ENCODE measurements at regions not wholly inside any gene's neighbourhood (a gene's known extent, or its start where the extent isn't known, plus 50 kb on each side); places are given as distances from the start of the nearest gene placed in this dataset.

DNA sequence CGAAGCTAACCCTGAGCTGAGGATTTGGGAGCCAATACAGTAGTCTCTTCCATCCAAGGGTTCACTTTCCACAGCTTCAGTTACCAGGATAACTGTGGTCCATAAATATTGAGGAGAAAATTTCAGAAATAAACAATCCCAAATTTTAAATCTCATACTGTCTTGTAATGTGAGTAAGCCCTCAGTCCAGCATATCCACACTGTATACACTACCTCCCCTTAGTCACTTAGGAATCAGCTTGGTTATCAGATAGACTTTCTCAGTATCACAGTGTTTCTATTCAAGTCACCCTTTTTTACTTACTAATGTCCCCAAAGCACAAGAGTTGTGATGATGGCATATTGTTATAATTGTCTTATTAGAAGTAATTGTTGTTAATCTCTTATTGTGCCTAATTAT is 102.3 kb upstream of the GNG12 start:
- no peak for DNase-seq
- no peaks in the 10 kb centered on the region for H3K27me3 ChIP-seq (ENCODE audit: low read depth)
- intact Hi-C loops (cut with DNase I): no loop called here
- no peak overlapping the region for H3K27ac ChIP-seq
- no peaks in the 10 kb centered on the region for H3K36me3 ChIP-seq
- no peak overlapping the region for H3K4me3 ChIP-seq
- no peak for ATAC-seq
- TF ChIP-seq, protein P1, sequence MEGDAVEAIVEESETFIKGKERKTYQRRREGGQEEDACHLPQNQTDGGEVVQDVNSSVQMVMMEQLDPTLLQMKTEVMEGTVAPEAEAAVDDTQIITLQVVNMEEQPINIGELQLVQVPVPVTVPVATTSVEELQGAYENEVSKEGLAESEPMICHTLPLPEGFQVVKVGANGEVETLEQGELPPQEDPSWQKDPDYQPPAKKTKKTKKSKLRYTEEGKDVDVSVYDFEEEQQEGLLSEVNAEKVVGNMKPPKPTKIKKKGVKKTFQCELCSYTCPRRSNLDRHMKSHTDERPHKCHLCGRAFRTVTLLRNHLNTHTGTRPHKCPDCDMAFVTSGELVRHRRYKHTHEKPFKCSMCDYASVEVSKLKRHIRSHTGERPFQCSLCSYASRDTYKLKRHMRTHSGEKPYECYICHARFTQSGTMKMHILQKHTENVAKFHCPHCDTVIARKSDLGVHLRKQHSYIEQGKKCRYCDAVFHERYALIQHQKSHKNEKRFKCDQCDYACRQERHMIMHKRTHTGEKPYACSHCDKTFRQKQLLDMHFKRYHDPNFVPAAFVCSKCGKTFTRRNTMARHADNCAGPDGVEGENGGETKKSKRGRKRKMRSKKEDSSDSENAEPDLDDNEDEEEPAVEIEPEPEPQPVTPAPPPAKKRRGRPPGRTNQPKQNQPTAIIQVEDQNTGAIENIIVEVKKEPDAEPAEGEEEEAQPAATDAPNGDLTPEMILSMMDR (IDR thresholded peaks at IDR 0.05): no peak
- H3K9me3 ChIP-seq: no peaks in the 10 kb centered on the region
- no peaks in the 10 kb centered on the region for H3K4me1 ChIP-seq

DNA sequence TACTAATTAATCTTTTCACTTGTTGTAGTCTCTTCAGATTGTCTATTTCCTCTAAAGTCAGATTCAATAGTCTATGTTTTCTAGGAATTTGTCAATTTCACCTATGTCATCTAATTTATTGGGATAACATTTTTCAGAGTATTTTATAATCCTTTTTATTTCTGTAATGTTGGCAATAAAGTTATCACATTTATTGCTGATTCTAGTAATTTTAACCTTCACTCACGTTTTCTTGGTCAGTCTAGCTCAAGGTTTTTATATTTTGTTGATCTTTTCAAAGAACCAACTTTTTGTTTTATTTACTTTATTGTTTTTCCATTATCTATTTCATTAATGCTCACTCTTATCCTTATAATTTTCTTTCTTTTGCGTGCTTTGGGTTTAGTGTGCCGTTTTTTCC is 97.9 kb upstream of the GNG12 start:
- TF ChIP-seq, protein P1 (IDR thresholded peaks at IDR 0.05): no peak
- no peak overlapping the region for H3K4me3 ChIP-seq
- H3K9me3 ChIP-seq: no peaks in the 10 kb centered on the region
- H3K27ac ChIP-seq: no peak overlapping the region
- H3K27me3 ChIP-seq (ENCODE audit: low read depth): no peaks in the 10 kb centered on the region
- H3K36me3 ChIP-seq: no peaks in the 10 kb centered on the region
- DNase-seq (no peak), ATAC-seq (no peak)
- intact Hi-C loops (cut with DNase I): no loop called here
- no peaks in the 10 kb centered on the region for H3K4me1 ChIP-seq

DNA sequence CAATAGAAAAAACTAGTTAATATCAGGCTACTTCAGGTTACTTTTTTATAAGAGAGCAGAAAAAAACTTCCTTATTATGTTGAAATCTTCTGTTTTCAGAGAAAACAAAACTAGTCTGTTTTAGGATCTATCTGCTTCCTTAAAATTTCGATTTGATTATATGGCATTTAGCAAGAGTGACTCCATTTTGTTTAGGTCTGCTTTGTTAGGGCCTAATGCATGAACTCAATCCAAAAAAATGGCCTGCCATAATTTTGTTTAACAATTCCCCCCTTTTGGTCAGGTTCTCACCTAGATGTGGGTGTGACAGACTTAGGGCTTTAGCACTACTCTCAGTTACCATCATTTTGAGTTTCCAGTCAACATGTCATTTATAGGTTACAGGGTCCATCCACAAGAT is 89.8 kb upstream of the GNG12 start:
- no peak for DNase-seq
- H3K4me1 ChIP-seq: no peaks in the 10 kb centered on the region
- no peaks in the 10 kb centered on the region for H3K9me3 ChIP-seq
- TF ChIP-seq, protein P1 (IDR thresholded peaks at IDR 0.05): no peak
- H3K36me3 ChIP-seq: no peaks in the 10 kb centered on the region
- intact Hi-C loops (cut with DNase I): no loop called here
- ATAC-seq: no peak
- H3K27me3 ChIP-seq (ENCODE audit: low read depth): no peaks in the 10 kb centered on the region
- no peak overlapping the region for H3K27ac ChIP-seq
- H3K4me3 ChIP-seq: no peak overlapping the region

DNA sequence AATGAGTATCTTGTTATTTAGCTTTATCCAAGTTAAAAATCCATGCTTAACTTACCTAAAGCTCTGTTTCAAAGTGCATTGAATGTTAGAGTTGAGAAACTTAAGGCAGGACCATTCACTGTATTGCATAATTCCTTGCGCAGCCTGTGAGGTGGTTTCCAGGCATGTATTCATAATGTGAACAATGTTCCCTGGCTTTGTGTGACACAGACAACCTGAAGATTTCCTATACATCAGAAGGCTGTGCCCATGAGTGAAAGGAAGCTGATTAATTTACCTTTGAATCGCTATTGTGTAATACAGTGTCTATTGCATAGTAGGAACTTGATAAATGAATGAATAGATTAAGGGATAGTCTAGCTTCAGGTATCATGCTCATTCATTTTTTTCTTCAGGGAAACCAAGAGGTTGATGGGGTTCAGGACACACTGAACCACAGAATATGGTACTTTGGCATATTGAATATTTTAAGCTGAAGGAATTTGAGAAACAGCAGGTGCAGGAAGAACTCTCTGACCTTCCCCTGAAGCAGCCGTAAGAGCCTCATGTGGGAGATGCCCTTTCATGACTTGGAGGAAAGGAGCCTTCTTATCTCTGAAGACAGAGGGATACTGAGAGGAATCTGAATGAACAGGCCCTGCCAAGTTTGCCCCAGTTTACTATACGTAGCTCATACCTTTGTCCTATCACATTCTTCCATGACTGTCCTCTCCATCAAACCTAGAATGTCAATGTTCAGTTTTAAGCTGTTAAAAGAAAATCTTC is 88.6 kb upstream of the GNG12 start:
- intact Hi-C loops (cut with DNase I): no loop called here
- Histone ChIP-seq H3K36me3 (no peaks in the 10 kb centered on the region), H3K4me3 (no peak overlapping the region), H3K27me3 (ENCODE audit: low read depth) (no peaks in the 10 kb centered on the region), H3K27ac (no peak overlapping the region), H3K9me3 (no peaks in the 10 kb centered on the region), H3K4me1 (no peaks in the 10 kb centered on the region)
- TF ChIP-seq, protein P1 (IDR thresholded peaks at IDR 0.05): no peak
- ATAC-seq: no peak
- DNase-seq: no peak

DNA sequence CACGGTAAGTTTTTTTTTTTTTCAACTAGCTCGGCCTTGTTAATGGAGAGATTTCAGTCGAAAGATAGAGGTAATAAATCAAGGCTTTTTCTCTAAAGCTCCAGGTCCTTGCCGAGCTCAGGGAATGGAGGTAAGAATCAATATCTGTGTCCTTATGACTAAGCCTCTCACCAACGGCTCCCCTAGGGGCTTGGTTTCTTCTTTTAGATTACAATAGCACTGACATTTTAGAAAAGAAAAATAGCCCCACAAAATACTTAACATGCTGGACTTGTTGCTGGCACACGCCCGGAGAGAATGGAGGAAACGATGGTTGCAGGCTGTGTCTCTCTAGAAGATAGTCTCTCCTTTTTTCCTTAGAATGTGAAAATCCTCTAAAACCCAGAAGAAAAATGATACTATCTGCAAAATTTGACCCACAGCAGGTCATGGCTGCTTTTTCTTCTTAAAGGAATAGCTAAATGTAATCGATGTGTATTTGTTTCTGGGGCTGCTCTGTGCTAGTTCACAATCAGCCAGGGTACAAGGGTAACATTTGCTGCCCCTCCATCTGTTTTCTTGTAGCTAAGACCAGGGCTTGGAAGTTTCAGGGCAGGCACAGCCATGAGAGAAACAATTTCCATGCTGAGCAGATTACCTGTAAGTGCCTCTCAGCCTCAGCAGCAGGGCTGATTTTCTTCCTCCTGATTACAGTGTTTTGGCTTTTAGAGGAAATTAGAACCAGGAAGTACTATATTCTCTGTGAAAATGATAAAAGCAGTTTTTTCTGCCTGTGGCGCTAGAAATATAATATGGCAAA is 86.2 kb upstream of the GNG12 start:
- DNase-seq (no peak), ATAC-seq (no peak)
- TF ChIP-seq, protein P1 (IDR thresholded peaks at IDR 0.05): no peak
- Histone ChIP-seq H3K36me3 (no peaks in the 10 kb centered on the region), H3K27ac (no peak overlapping the region), H3K4me1 (no peaks in the 10 kb centered on the region), H3K4me3 (no peak overlapping the region), H3K27me3 (ENCODE audit: low read depth) (no peaks in the 10 kb centered on the region), H3K9me3 (no peaks in the 10 kb centered on the region)
- intact Hi-C loops (cut with DNase I): no loop called here
